ENCODE measurements at regions not wholly inside any gene's neighbourhood (a gene's known extent, or its start where the extent isn't known, plus 50 kb on each side); places are given as distances from the start of the nearest gene placed in this dataset.

DNA sequence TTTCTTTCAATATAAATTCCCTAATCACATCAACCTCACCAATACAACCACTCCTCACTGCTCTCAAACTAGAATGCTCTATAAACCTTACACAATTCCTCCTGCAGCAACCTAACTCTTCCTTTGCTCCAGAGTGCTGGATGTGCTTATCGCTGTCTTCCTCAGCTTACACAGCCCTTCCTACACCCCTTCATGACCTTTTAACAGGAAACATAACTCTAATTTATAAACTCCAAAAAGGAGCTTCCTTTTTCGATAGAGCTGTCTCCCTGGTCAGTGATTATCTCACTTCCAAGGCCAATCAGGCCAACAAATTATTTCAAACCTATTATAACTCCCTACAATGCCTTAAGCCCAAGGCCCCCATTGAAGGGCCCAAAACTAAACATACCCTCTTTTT lies 78.8 kb downstream of the COQ2 start:
- no peak overlapping the region for H3K4me3 Mint-ChIP-seq (ENCODE audit: unreplicated experiment)
- peaks cover 14% of the 10 kb centered on the region for H3K4me1 Mint-ChIP-seq (ENCODE audit: low read depth)
- no peaks in the 10 kb centered on the region for H3K27me3 Mint-ChIP-seq (ENCODE audit: low read depth)
- DNase-seq (ENCODE audit: low spot score), result no peak
- H3K27ac Mint-ChIP-seq (ENCODE audit: unreplicated experiment), result no peak overlapping the region
- H3K36me3 Mint-ChIP-seq (ENCODE audit: low read depth), result no peaks in the 10 kb centered on the region
- H3K9me3 Mint-ChIP-seq (ENCODE audit: low read depth), result peaks cover 9% of the 10 kb centered on the region
- TF ChIP-seq, protein P1, sequence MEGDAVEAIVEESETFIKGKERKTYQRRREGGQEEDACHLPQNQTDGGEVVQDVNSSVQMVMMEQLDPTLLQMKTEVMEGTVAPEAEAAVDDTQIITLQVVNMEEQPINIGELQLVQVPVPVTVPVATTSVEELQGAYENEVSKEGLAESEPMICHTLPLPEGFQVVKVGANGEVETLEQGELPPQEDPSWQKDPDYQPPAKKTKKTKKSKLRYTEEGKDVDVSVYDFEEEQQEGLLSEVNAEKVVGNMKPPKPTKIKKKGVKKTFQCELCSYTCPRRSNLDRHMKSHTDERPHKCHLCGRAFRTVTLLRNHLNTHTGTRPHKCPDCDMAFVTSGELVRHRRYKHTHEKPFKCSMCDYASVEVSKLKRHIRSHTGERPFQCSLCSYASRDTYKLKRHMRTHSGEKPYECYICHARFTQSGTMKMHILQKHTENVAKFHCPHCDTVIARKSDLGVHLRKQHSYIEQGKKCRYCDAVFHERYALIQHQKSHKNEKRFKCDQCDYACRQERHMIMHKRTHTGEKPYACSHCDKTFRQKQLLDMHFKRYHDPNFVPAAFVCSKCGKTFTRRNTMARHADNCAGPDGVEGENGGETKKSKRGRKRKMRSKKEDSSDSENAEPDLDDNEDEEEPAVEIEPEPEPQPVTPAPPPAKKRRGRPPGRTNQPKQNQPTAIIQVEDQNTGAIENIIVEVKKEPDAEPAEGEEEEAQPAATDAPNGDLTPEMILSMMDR (IDR thresholded peaks at IDR 0.05), result no peak

DNA sequence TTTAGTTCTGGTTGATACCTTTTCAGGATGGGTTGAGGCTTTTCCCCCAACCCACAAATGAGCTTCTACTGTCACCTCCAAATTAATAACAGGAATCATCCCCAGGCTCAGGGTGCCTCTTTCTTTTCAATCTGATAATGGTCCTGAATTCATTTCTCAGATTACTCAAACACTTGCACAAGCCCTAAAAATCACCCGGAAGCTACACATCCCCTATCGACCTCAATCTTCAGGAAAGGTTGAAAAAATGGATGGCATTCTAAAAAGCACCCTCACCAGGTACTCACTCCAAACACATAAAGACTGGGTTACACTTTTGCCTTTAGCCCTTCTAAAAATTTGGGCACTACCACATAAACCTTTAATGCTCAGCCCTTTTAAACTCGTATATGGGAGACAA lies 79.9 kb downstream of the COQ2 start:
- no peak overlapping the region for H3K27ac Mint-ChIP-seq (ENCODE audit: unreplicated experiment)
- no peaks in the 10 kb centered on the region for H3K27me3 Mint-ChIP-seq (ENCODE audit: low read depth)
- no peak overlapping the region for H3K4me3 Mint-ChIP-seq (ENCODE audit: unreplicated experiment)
- H3K36me3 Mint-ChIP-seq (ENCODE audit: low read depth), result no peaks in the 10 kb centered on the region
- H3K9me3 Mint-ChIP-seq (ENCODE audit: low read depth), result peaks cover 9% of the 10 kb centered on the region
- TF ChIP-seq, protein P1 (IDR thresholded peaks at IDR 0.05), result no peak
- peaks cover 14% of the 10 kb centered on the region for H3K4me1 Mint-ChIP-seq (ENCODE audit: low read depth)
- no peak for DNase-seq (ENCODE audit: low spot score)

DNA sequence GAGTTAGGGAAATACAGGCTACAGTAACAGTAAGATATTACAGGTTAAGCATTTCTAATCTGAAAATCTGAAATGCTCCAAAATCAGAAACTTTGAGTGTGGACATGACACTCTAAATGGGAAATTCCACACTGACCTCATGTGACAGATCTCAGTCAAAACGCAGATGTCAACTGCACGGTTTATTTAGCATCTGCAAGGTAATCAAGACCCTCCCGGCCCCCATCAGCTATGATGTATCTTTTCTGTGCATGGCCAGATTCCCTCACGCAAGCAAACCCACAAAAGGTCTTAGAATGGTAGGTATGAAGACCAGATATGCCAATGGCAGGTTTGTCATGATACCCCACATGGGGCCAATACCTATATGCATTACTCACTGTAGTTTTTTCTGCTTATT lies 82.8 kb downstream of the COQ2 start:
- Mint-ChIP-seq H3K27ac (ENCODE audit: unreplicated experiment) (no peak overlapping the region), H3K36me3 (ENCODE audit: low read depth) (no peaks in the 10 kb centered on the region), H3K9me3 (ENCODE audit: low read depth) (no peaks in the 10 kb centered on the region), H3K4me1 (ENCODE audit: low read depth) (no peaks in the 10 kb centered on the region), H3K27me3 (ENCODE audit: low read depth) (no peaks in the 10 kb centered on the region), H3K4me3 (ENCODE audit: unreplicated experiment) (no peak overlapping the region)
- TF ChIP-seq, protein P1 (IDR thresholded peaks at IDR 0.05), result no peak
- DNase-seq (ENCODE audit: low spot score), result no peak

DNA sequence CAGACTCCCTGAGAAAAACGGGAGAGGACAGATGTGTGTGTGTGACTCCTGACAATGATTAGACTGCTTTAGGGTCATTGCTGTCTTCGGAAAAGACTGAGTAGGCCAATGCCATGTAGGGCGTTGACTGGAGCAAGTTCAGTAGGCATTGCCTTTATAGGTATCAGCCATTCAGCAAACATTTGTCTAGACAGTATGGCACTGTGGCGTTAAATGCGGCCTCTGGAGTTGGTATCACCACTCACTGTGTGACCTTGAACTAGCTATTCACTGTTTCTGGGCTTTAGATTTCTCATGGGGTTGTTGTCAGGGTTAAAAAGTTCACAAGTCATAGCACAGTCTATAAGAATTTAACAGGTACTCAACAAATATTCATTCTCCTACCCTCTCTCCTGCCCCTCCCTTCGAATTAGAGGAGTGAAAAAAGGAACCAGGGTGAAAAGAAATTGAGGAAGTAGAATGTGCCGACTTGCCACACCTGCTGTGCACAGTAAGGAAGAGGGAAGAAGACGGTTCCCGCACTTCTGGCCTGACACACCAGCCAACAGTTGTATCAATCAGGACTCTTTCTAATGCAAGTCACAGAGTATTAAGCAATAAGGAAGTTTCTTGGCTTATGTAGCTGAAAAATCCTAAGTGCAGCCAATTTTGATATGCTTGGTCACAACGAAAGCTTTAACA lies 83.2 kb upstream of the PLAC8 start:
- Mint-ChIP-seq H3K36me3 (ENCODE audit: low read depth) (no peaks in the 10 kb centered on the region), H3K4me3 (ENCODE audit: unreplicated experiment) (no peak overlapping the region), H3K27ac (ENCODE audit: unreplicated experiment) (no peak overlapping the region), H3K27me3 (ENCODE audit: low read depth) (no peaks in the 10 kb centered on the region), H3K4me1 (ENCODE audit: low read depth) (no peaks in the 10 kb centered on the region), H3K9me3 (ENCODE audit: low read depth) (no peaks in the 10 kb centered on the region)
- DNase-seq (ENCODE audit: low spot score), result no peak
- TF ChIP-seq, protein P1 (IDR thresholded peaks at IDR 0.05), result no peak

DNA sequence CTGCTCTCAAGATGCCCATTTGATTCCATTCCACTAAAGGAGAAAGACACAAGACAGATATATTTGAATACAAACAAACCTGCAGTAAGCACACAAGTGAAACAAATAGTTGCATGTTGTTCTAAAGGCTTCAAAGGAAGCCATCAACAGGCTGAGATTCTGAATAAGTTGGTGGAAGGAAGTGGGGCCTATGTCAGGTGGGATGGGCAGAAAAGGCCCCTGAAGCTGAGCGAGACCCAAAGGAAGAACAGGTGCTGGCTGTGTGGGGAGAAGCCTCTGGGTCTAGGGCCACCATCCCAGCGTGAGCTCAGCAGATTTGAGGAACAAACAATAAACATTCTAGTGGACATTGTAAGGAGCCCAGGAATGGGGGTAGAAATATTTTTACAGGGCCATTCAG lies 82.4 kb upstream of the PLAC8 start:
- DNase-seq (ENCODE audit: low spot score), result no peak
- Mint-ChIP-seq H3K4me3 (ENCODE audit: unreplicated experiment) (no peak overlapping the region), H3K9me3 (ENCODE audit: low read depth) (no peaks in the 10 kb centered on the region), H3K4me1 (ENCODE audit: low read depth) (no peaks in the 10 kb centered on the region), H3K27ac (ENCODE audit: unreplicated experiment) (no peak overlapping the region), H3K27me3 (ENCODE audit: low read depth) (no peaks in the 10 kb centered on the region), H3K36me3 (ENCODE audit: low read depth) (no peaks in the 10 kb centered on the region)
- TF ChIP-seq, protein P1 (IDR thresholded peaks at IDR 0.05), result no peak
